Keratinocyte (primary cell): ENCODE measurements at regions not wholly inside any gene's neighbourhood (a gene's known extent, or its start where the extent isn't known, plus 50 kb on each side); places are given as distances from the start of the nearest gene placed in this dataset.

Source experiments
- CTCF ChIP-seq, 3 experiments: IDR thresholded peaks in 1 of 3; conservative IDR thresholded peaks in 1 of 3; optimal IDR thresholded peaks in 1 of 3; 2 replicates in 2 of 3; 3 replicates in 1 of 3; pipeline versions ENCODE3 to v1.5.1; 2011; ENCODE audit warnings: low read length in 3 of 3, mild to moderate bottlenecking in 3 of 3, moderate library complexity in 2 of 3, control low read depth in 1 of 3, inconsistent platforms in 1 of 3; ENCODE audit not compliant: insufficient read depth in 2 of 3; ENCODE audit errors: extremely low read depth in 1 of 3
- EZH2 ChIP-seq: IDR thresholded peaks from one replicate; pipeline ENCODE4 v1.6.1; 2012; ENCODE audit warnings: inconsistent platforms, mild to moderate bottlenecking, low read length, moderate library complexity

DNA sequence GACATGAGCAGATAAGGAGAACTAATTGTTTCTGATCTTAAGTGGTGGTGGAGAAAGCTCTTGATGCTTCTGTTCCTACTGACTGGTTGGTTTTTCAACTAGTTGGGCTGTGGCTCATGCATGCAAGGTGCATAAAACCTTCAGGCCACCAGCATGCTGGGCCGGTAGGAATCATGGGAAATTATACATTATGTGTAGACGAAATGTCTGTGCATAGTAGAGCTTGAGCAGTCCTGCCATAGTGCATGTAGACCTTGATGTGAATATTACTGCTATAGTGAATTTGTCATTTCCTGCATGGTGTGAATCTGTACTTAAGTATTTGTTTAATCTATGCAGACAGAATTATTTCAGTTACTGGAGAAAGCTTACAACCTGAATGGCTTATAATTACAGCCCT is 433.6 kb upstream of the ADAMTSL1 start:
- TF ChIP-seq CTCF (optimal IDR thresholded peaks at IDR 0.05 in 1 of 3, IDR thresholded peaks at IDR 0.05 in 1 of 3, conservative IDR thresholded peaks at IDR 0.05 in 1 of 3; ENCODE audit: extremely low read depth in 1 of 3, insufficient read depth in 2 of 3, low read length in 3 of 3) (no peak), EZH2 (no peak)
